Breast epithelium (tissue), 3 donors: ENCODE measurements at regions not wholly inside any gene's neighbourhood (a gene's known extent, or its start where the extent isn't known, plus 50 kb on each side); places are given as distances from the start of the nearest gene placed in this dataset.
"Not testable (repeated sequence)": the region's sequence is repeated elsewhere in the genome, so short reads cannot be mapped to it uniquely, and the experiment has no call there.

Source experiments
- CTCF ChIP-seq, 3 donors: fragments of 450-650 bp; IDR thresholded peaks; one replicate each; pipeline ENCODE4 v1.5.1; 2016 to 2017; ENCODE audit warnings: antibody characterized with exemption in 3 of 3, mild to moderate bottlenecking in 3 of 3, moderate library complexity in 3 of 3
- POLR2AphosphoS5 ChIP-seq, 3 donors: sonication (generic); formaldehyde crosslinking; IDR thresholded peaks; one replicate each; pipeline ENCODE4 v1.6.1; 2017; ENCODE audit warnings: antibody characterized with exemption in 3 of 3

GRCh38 chr10:64924306-64924705 is 1403.1 kb downstream of the REEP3 start:
- not testable (repeated sequence) for TF ChIP-seq POLR2AphosphoS5, CTCF (IDR thresholded peaks at IDR 0.05)
